AG10803 (cell line): ENCODE measurements at regions not wholly inside any gene's neighbourhood (a gene's known extent, or its start where the extent isn't known, plus 50 kb on each side); places are given as distances from the start of the nearest gene placed in this dataset.

Experiments
- DNase-seq: peaks from one replicate; pipeline ENCODE4 v3.0.0; 2010; ENCODE audit warnings: low read depth
- H3K4me3 ChIP-seq: 2 replicates; pipeline ENCODE4 v1.5.1; 2011; ENCODE audit warnings: mild to moderate bottlenecking, low read length, control low read depth
- CTCF ChIP-seq: conservative IDR thresholded peaks from 2 replicates; pipeline ENCODE4 v1.5.1; 2011; ENCODE audit warnings: mild to moderate bottlenecking, low read length, control low read depth, inconsistent platforms

GRCh38 chr2:221883976-221884375 lies 311.9 kb upstream of the EPHA4 start:
- H3K4me3 ChIP-seq, result no peak overlapping the region
- TF ChIP-seq CTCF, result no peak
- no peak for DNase-seq

GRCh38 chr2:221876016-221876415 lies 303.9 kb upstream of the EPHA4 start:
- DNase-seq, result no peak
- H3K4me3 ChIP-seq, result no peak overlapping the region
- TF ChIP-seq CTCF, result no peak

DNA sequence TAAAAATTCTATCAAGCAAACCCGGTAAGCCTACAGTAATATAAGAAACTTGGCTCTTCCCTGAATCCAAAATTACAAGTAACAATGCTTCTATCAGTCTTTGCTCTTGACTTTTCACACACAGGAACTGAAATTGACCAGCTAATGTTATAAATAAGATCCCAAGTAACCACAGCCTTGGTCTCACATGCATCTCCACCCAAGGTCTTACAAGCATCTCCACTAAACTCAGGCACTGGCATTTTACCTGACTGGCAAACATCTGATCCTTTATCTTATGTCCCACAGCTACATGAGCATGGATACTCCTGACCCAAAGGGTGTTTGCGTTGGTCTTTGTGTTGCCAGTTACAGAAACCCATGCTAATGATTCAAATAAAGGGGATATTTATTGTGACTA lies 302.3 kb upstream of the EPHA4 start:
- no peak for TF ChIP-seq CTCF
- no peak for DNase-seq
- no peak overlapping the region for H3K4me3 ChIP-seq

- TF ChIP-seq CTCF, result no peak
- H3K4me3 ChIP-seq, result no peak overlapping the region
- no peak for DNase-seq
Measured at GRCh38 chr2:221857719-221858118, 285.6 kb upstream of the EPHA4 start.

DNA sequence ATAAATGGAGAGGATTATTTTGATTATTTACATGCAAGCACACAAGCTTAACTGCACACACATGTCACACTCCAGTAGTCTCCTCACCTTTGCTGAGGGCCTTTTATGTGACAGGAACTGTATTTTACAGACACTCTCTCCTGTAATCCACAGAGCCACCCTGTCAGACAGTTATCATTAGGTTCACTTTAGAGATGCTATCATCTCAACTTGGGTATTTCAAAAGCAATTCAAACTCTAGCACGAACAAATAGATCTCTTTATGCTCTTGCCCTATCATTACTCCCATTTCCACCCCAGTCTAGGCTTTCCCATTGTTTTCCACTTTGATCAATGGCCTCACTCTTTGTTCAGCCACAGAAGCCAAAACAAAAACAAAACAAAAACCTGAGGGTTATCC lies 281.2 kb upstream of the EPHA4 start:
- TF ChIP-seq CTCF, result no peak
- DNase-seq, result no peak
- H3K4me3 ChIP-seq, result no peak overlapping the region

GRCh38 chr2:221851531-221852045 lies 279.5 kb upstream of the EPHA4 start:
- DNase-seq, result no peak
- no peak for TF ChIP-seq CTCF

DNA sequence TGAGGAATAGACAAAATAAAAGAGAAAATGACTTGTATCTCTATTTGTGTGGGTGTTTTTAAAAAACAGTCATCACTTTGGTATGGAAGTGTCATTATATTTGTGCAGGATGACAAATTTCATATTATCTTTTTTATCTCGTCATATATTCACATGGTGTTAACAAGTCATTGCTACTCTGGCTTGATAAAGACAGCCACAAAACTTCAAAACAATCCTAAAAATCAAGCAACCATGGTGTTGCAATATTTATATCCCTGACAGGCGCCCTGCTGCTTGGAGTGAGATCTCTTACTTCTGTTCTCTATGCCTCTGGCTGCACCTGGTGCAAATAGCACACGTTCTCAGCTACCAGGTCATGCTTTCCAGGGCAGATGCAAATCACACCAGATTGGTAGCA lies 278.0 kb upstream of the EPHA4 start:
- TF ChIP-seq CTCF, result no peak
- DNase-seq, result no peak
- no peak overlapping the region for H3K4me3 ChIP-seq

More at GRCh38 chr2:221851531-221852045, 279.5 kb upstream of the EPHA4 start:
- no peak overlapping the region for H3K4me3 ChIP-seq
